Lower lobe of right lung (tissue), 2 donors: ENCODE measurements at regions not wholly inside any gene's neighbourhood (a gene's known extent, or its start where the extent isn't known, plus 50 kb on each side); places are given as distances from the start of the nearest gene placed in this dataset.

Source experiments
- ATAC-seq, 2 donors: fragments of 200-7000 bp; cut with Tn5 transposase; one replicate each; pipeline ENCODE4 v1.9.1; 2020 to 2022; ENCODE audit warnings: mild to moderate bottlenecking in 2 of 2, moderate library complexity in 2 of 2
- DNase-seq: peaks from one replicate; pipeline ENCODE4 v3.0.0-alpha.2; 2020
- H3K27ac ChIP-seq: fragments of 200-600 bp; one replicate; pipeline ENCODE4 v1.8.0; 2022
- H3K27me3 ChIP-seq: fragments of 200-600 bp; one replicate; pipeline ENCODE4 v1.8.0; 2022; ENCODE audit warnings: low read depth
- H3K36me3 ChIP-seq: fragments of 200-600 bp; one replicate; pipeline ENCODE4 v1.8.0; 2022; ENCODE audit warnings: mild to moderate bottlenecking
- H3K4me1 ChIP-seq: fragments of 200-600 bp; one replicate; pipeline ENCODE4 v1.8.0; 2022
- H3K4me3 ChIP-seq: fragments of 200-600 bp; one replicate; pipeline ENCODE4 v1.8.0; 2022; ENCODE audit warnings: mild to moderate bottlenecking
- H3K9me3 ChIP-seq: fragments of 200-600 bp; one replicate; pipeline ENCODE4 v1.8.0; 2022
- intact Hi-C: fragments of 100-400 bp; cut with DNase I; formaldehyde crosslinking; loops from one replicate; pipeline ENCODE4 v1.11.0; 2022
- TF ChIP-seq, protein P1 (sequence below): fragments of 200-600 bp; IDR thresholded peaks from one replicate; pipeline ENCODE4 v1.8.0; 2022; ENCODE audit warnings: antibody characterized with exemption, mild to moderate bottlenecking
- donor health status: DM: no; HTN: yes; CAD: no; lungs with severe emphysema.

DNA sequence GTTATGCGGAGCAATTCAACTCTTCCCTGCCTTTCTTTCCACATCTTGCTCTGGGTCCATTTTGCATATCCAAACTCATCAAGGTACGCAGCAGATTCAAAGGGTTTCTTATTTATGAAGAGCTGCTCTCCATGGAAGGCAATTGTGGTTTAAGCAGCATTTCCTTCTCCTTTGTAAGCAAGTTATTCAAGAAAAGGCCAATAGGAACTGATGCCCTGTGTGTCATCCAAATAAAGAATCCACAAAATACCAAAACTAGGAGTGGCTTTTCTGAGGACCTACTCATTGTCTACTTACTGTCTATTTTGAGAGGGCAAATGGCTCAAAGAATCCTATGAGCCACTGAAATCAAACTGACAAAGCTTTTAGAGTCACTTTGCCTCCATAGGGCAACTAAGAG, 253.1 kb downstream of the PTEN start:
- ATAC-seq (no peak), DNase-seq (no peak)
- H3K4me3 ChIP-seq = no peak overlapping the region
- H3K4me1 ChIP-seq = peaks cover 20% of the 10 kb centered on the region
- H3K27me3 ChIP-seq = no peaks in the 10 kb centered on the region
- intact Hi-C loops = no loop called here
- TF ChIP-seq, protein P1, sequence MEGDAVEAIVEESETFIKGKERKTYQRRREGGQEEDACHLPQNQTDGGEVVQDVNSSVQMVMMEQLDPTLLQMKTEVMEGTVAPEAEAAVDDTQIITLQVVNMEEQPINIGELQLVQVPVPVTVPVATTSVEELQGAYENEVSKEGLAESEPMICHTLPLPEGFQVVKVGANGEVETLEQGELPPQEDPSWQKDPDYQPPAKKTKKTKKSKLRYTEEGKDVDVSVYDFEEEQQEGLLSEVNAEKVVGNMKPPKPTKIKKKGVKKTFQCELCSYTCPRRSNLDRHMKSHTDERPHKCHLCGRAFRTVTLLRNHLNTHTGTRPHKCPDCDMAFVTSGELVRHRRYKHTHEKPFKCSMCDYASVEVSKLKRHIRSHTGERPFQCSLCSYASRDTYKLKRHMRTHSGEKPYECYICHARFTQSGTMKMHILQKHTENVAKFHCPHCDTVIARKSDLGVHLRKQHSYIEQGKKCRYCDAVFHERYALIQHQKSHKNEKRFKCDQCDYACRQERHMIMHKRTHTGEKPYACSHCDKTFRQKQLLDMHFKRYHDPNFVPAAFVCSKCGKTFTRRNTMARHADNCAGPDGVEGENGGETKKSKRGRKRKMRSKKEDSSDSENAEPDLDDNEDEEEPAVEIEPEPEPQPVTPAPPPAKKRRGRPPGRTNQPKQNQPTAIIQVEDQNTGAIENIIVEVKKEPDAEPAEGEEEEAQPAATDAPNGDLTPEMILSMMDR = no peak
- H3K27ac ChIP-seq = no peak overlapping the region
- no peaks in the 10 kb centered on the region for H3K36me3 ChIP-seq
- no peaks in the 10 kb centered on the region for H3K9me3 ChIP-seq

DNA sequence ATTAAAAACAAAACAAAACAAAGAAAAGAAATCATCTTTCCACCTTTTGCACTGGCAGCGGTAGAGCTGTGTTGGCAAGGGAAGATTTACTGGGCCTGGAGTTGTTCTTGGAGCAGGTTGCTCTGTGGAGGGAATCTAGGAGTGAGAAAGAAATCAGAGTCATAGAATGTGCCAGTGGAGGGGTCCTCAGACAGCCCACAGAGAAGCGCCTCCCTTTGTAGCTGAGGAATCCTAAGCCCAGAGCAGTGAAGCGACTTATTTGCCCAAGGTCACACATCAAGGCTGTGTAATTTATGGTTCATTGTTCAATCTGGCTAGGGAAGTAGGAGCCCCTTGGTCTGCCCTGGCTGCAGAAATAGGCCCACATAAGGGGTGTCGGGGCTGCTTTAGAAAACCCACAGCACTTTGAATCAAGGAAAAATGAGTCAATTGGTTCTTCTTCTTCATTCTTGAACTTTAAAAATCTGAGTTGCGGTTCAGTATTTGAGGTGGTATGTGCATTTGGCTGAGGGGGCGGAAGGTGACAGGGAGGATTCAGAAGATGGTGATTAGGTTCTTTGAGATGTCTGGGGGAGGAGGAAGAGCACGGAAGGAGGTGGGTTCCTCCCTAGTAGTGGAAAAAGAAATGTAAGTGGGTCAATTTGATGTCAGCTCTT, 253.7 kb downstream of the PTEN start:
- Histone ChIP-seq H3K27ac (no peak overlapping the region), H3K9me3 (no peaks in the 10 kb centered on the region), H3K36me3 (no peaks in the 10 kb centered on the region), H3K27me3 (no peaks in the 10 kb centered on the region), H3K4me3 (no peak overlapping the region), H3K4me1 (peaks cover 20% of the 10 kb centered on the region)
- no peak for ATAC-seq
- DNase-seq = no peak
- TF ChIP-seq, protein P1 = no peak
- intact Hi-C loops = no loop called here

DNA sequence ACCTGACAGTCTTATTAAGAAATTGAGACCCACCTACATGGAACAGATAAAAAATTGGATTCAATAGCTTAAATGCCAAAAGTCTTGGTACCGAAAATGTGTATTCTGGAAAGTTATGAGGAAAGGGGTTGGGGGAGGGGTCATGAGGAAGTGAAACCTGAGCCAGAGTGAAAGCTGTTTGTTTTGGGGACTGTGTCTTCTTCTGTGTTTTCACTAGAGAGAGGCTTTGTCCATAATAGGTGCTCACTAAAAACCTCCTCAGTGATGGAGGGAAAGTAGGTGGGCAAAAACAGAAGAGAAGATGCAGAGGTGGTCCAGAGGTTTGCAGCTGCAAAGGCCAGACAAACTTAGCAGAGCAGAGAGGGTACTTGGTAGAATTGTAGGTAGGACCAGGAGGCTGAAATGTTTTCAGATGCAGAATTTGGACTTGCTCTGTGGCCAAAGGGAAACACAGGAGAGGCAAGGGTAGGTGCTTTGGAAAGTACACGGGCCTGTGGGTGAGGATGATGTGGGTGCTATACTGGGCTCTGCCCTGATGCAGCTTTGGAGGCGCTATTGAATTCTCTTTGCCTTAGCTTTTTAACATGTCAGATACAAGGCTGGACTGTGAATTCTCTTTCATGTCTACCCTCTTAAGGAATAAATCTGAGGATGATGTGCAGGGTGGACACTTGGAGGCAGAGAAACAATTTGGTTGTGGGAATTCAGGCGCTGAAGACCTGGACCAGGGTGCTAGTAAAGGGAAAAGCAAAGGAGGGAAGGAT, 254.6 kb downstream of the PTEN start:
- Histone ChIP-seq H3K4me1 (peaks cover 20% of the 10 kb centered on the region), H3K9me3 (no peaks in the 10 kb centered on the region), H3K27me3 (no peaks in the 10 kb centered on the region), H3K36me3 (no peaks in the 10 kb centered on the region), H3K27ac (no peak overlapping the region), H3K4me3 (no peak overlapping the region)
- ATAC-seq = peak; percentile 9 to 24
- intact Hi-C loops = no loop called here
- DNase-seq = no peak
- TF ChIP-seq, protein P1 = peak; percentile 19

DNA sequence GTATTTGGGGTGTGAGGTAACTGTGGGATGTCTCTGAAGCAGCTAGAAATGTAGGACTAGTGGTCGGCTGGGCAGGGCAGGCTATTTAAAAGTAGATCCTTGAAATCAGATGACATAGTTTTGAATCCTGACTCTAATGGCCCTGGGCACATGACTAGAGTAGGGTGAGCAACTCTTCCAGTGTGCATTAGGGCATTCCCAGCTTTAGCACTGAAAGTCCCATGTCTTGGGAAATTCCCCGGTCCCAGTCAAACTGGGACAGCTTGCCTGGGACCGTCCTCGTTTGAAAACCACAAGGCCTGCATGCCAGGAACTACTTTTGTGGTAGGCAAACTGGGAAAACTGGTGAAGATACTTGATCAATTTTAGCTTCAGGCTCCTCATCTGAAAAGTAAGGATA, 255.3 kb downstream of the PTEN start:
- peak in 1 of 2 donors; percentile 32 for ATAC-seq
- Histone ChIP-seq H3K27me3 (no peaks in the 10 kb centered on the region), H3K9me3 (no peaks in the 10 kb centered on the region), H3K4me3 (no peak overlapping the region), H3K4me1 (peaks cover 20% of the 10 kb centered on the region), H3K27ac (no peak overlapping the region), H3K36me3 (no peaks in the 10 kb centered on the region)
- DNase-seq = no peak
- TF ChIP-seq, protein P1 = no peak
- intact Hi-C loops = no loop called here

DNA sequence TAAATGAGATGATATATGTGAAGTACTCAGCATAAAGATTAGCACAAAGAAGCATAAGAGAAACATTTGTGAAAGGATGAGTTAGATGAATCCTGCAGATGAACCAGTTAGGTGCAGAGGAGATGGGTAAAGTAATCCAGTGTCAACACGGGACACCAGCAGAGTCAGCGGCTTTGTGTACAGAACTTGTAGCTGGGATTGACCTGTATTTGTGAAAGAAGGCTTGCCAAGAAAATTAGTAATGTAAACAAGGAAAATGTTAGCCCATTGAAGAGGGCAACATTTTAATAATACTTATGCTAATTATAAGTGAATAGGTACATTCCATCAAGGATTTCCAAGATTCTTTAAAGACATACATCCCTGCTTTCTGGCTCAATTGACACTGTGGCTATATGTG, 255.7 kb downstream of the PTEN start:
- ATAC-seq (no peak), DNase-seq (no peak)
- Histone ChIP-seq H3K36me3 (no peaks in the 10 kb centered on the region), H3K27me3 (no peaks in the 10 kb centered on the region), H3K4me3 (no peak overlapping the region), H3K4me1 (peaks cover 16% of the 10 kb centered on the region), H3K27ac (no peak overlapping the region), H3K9me3 (no peaks in the 10 kb centered on the region)
- intact Hi-C loops = no loop called here
- TF ChIP-seq, protein P1 = no peak
